ENCODE measurements at regions not wholly inside any gene's neighbourhood (a gene's known extent, or its start where the extent isn't known, plus 50 kb on each side); places are given as distances from the start of the nearest gene placed in this dataset.
A peak's percentile ranks its signal among the peaks of the same experiment; 100 is the strongest.

DNA sequence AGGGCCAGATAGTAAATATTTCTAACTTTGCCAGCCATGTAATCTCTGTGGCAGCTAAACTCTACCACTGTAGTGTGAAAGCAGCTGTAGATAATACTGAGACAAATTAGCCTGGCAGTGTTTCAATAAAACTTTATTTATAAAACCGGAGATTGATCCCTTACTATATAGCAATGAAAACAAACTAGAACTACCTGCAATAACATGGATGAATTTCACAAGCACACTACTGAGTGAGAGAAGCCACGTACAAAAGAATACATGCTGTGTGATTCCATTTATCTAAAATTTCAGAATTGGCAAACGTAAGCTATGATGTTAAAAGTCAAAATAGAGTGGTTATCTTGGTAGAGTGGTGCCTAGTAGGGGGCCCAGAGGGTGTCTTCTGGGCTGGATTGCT is 198.7 kb upstream of the SGK1 start:
- no peak for DNase-seq (ENCODE audit: low read depth in 2 of 2)
- Histone ChIP-seq H3K4me1 (ENCODE audit: control insufficient read depth, extremely low read depth, insufficient read depth, low read length) (peaks cover 15% of the 10 kb centered on the region), H3K27me3 (ENCODE audit: control insufficient read depth, insufficient read depth, low read length) (no peaks in the 10 kb centered on the region)

DNA sequence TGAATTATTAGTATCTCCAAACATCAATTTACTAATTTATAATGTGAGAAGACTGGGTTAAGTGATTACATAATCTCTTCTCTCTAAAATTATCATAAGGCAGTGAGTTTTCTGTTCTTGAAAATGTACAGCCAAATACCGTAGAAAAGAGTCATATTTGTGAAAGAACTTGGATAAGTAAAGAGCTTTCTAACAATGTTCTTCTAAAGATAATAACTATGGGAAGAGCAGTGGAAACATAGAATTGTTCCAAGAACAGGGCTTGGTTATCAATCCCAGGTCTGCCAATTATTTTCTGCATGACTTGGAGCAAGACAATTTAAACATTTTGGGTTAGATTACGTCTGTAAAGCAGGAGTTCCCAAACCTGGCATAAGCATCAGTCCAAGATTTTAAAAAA is 198.1 kb upstream of the SGK1 start:
- no peak overlapping the region for H3K27ac ChIP-seq (ENCODE audit: insufficient read depth, low read length)

More for the DNA sequence above, 198.7 kb upstream of the SGK1 start:
- Histone ChIP-seq H4K20me1 (ENCODE audit: control insufficient read depth, extremely low read depth, insufficient read depth, low read length) (no peaks in the 10 kb centered on the region), H3K79me2 (ENCODE audit: control insufficient read depth, insufficient read depth, low read length) (no peaks in the 10 kb centered on the region), H3K4me2 (ENCODE audit: extremely low read depth, insufficient read depth, low read length) (no peak overlapping the region), H3K4me3 (replicated peaks in 1 of 4; ENCODE audit: control extremely low read depth in 1 of 4, insufficient read depth in 1 of 4, low read depth in 3 of 4, low read length in 4 of 4) (no peak overlapping the region), H3K9me3 (ENCODE audit: control insufficient read depth, insufficient read depth, low read depth, low read length) (no peaks in the 10 kb centered on the region), H3K27ac (ENCODE audit: insufficient read depth, low read length) (peak overlapping the region; percentile 36), H3K9ac (ENCODE audit: insufficient read depth, low read length) (no peak overlapping the region), H2AFZ (ENCODE audit: low read length) (no peak overlapping the region), H3K36me3 (ENCODE audit: control insufficient read depth, insufficient read depth, low read length) (no peaks in the 10 kb centered on the region)
- no peak for TF ChIP-seq EZH2 (IDR thresholded peaks at IDR 0.05; ENCODE audit: low read length, missing control alignments)
- TF ChIP-seq, protein P1, sequence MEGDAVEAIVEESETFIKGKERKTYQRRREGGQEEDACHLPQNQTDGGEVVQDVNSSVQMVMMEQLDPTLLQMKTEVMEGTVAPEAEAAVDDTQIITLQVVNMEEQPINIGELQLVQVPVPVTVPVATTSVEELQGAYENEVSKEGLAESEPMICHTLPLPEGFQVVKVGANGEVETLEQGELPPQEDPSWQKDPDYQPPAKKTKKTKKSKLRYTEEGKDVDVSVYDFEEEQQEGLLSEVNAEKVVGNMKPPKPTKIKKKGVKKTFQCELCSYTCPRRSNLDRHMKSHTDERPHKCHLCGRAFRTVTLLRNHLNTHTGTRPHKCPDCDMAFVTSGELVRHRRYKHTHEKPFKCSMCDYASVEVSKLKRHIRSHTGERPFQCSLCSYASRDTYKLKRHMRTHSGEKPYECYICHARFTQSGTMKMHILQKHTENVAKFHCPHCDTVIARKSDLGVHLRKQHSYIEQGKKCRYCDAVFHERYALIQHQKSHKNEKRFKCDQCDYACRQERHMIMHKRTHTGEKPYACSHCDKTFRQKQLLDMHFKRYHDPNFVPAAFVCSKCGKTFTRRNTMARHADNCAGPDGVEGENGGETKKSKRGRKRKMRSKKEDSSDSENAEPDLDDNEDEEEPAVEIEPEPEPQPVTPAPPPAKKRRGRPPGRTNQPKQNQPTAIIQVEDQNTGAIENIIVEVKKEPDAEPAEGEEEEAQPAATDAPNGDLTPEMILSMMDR (conservative IDR thresholded peaks at IDR 0.05 in 1 of 2, IDR thresholded peaks at IDR 0.05 in 1 of 2; ENCODE audit: low read depth in 1 of 2, low read length in 2 of 2): no peak

DNA sequence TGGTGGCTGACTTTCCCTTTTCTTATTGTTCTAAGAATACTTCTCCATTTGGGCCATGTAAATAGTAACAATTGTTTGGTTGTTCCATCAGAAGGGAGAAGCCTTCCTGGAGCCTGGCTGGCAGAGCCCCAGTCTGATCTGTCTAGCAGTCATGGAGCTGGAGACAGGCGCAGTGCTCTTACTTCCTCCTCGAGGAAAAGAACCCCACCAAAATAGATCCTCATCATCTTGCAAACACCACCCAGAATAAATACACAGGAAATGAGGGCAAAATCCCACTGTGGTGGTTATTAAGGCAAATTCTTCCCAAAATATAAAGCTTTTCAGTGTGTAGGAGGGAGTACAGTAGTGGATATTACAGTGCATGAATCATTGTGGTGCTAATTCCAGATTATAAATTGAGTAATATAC is 195.1 kb upstream of the SGK1 start:
- H3K9ac ChIP-seq (ENCODE audit: insufficient read depth, low read length): no peak overlapping the region
- DNase-seq (ENCODE audit: low read depth in 2 of 2): peak in 1 of 2 donors; percentile 47
- no peak overlapping the region for H3K27ac ChIP-seq (ENCODE audit: insufficient read depth, low read length)
- H3K9me3 ChIP-seq (ENCODE audit: control insufficient read depth, insufficient read depth, low read depth, low read length): no peaks in the 10 kb centered on the region
- H3K79me2 ChIP-seq (ENCODE audit: control insufficient read depth, insufficient read depth, low read length): no peaks in the 10 kb centered on the region
- no peak for TF ChIP-seq EZH2 (IDR thresholded peaks at IDR 0.05; ENCODE audit: low read length, missing control alignments)
- TF ChIP-seq, protein P1 (conservative IDR thresholded peaks at IDR 0.05 in 1 of 2, IDR thresholded peaks at IDR 0.05 in 1 of 2; ENCODE audit: low read depth in 1 of 2, low read length in 2 of 2): no peak
- H3K4me1 ChIP-seq (ENCODE audit: control insufficient read depth, extremely low read depth, insufficient read depth, low read length): peaks cover 18% of the 10 kb centered on the region
- no peak overlapping the region for H3K4me3 ChIP-seq (replicated peaks in 1 of 4; ENCODE audit: control extremely low read depth in 1 of 4, insufficient read depth in 1 of 4, low read depth in 3 of 4, low read length in 4 of 4)
- no peaks in the 10 kb centered on the region for H3K36me3 ChIP-seq (ENCODE audit: control insufficient read depth, insufficient read depth, low read length)
- no peaks in the 10 kb centered on the region for H3K27me3 ChIP-seq (ENCODE audit: control insufficient read depth, insufficient read depth, low read length)
- peak overlapping the region; percentile 54 for H2AFZ ChIP-seq (ENCODE audit: low read length)
- H4K20me1 ChIP-seq (ENCODE audit: control insufficient read depth, extremely low read depth, insufficient read depth, low read length): no peaks in the 10 kb centered on the region
- H3K4me2 ChIP-seq (ENCODE audit: extremely low read depth, insufficient read depth, low read length): peak overlapping the region; percentile 48

More for the DNA sequence above, 198.1 kb upstream of the SGK1 start:
- H3K9ac ChIP-seq (ENCODE audit: insufficient read depth, low read length): no peak overlapping the region
- peaks cover 15% of the 10 kb centered on the region for H3K4me1 ChIP-seq (ENCODE audit: control insufficient read depth, extremely low read depth, insufficient read depth, low read length)
- H3K79me2 ChIP-seq (ENCODE audit: control insufficient read depth, insufficient read depth, low read length): no peaks in the 10 kb centered on the region
- H3K36me3 ChIP-seq (ENCODE audit: control insufficient read depth, insufficient read depth, low read length): no peaks in the 10 kb centered on the region
- no peaks in the 10 kb centered on the region for H3K27me3 ChIP-seq (ENCODE audit: control insufficient read depth, insufficient read depth, low read length)
- peak in 1 of 2 donors; percentile 56 for DNase-seq (ENCODE audit: low read depth in 2 of 2)
- H3K4me3 ChIP-seq (replicated peaks in 1 of 4; ENCODE audit: control extremely low read depth in 1 of 4, insufficient read depth in 1 of 4, low read depth in 3 of 4, low read length in 4 of 4): no peak overlapping the region
- no peak for TF ChIP-seq EZH2 (IDR thresholded peaks at IDR 0.05; ENCODE audit: low read length, missing control alignments)
- TF ChIP-seq, protein P1 (conservative IDR thresholded peaks at IDR 0.05 in 1 of 2, IDR thresholded peaks at IDR 0.05 in 1 of 2; ENCODE audit: low read depth in 1 of 2, low read length in 2 of 2): no peak
- H4K20me1 ChIP-seq (ENCODE audit: control insufficient read depth, extremely low read depth, insufficient read depth, low read length): no peaks in the 10 kb centered on the region
- H3K9me3 ChIP-seq (ENCODE audit: control insufficient read depth, insufficient read depth, low read depth, low read length): no peaks in the 10 kb centered on the region
- no peak overlapping the region for H2AFZ ChIP-seq (ENCODE audit: low read length)
- H3K4me2 ChIP-seq (ENCODE audit: extremely low read depth, insufficient read depth, low read length): no peak overlapping the region
